Hematopoietic multipotent progenitor cell treated with erythropoietin and hydrocortisone succinate and interleukin-3 and kit ligand, for 6 days (in vitro differentiated cells): ENCODE measurements at regions not wholly inside any gene's neighbourhood (a gene's known extent, or its start where the extent isn't known, plus 50 kb on each side); places are given as distances from the start of the nearest gene placed in this dataset.

Source experiments
- DNase-seq: peaks from one replicate; pipeline ENCODE4 v3.0.0-alpha.2; 2015

DNA sequence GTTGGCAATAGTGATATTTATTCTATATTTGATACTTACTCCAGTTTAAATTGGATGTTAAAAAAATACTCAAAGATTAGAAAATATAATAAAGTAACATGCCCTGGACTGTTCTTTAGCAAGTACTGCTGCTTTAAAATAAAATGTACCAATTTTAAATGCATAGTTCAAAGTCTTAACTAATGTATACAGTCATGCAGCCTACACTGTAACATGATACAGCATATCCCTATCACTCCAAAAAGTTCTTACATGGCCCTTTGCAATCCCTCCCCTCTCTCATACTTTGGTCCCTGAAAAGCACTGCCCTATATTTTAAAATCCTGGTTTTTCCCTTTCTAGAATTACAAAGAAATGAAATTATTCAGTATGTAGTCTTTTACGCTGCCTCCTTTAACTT is 726.6 kb downstream of the LTN1 start:
- no peak for DNase-seq

DNA sequence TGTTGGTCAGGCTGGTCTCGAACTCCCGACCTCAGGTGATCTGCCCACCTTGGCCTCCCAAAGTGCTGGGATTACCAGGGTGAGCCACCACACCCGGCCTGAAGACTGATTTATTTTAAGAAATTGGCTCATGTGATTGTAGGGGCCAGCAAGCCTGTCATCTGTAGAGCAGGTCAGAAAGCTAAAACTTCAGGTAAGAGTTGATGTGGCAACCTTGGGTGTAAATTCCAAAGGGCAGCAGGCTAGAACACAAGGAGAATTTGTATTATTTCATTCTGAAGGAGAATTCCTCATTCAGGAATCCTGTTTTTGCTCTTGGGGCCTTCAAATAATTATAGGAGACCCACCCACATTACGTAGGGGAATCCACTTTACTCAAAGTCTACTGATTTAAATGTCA is 728.7 kb downstream of the LTN1 start:
- no peak for DNase-seq

DNA sequence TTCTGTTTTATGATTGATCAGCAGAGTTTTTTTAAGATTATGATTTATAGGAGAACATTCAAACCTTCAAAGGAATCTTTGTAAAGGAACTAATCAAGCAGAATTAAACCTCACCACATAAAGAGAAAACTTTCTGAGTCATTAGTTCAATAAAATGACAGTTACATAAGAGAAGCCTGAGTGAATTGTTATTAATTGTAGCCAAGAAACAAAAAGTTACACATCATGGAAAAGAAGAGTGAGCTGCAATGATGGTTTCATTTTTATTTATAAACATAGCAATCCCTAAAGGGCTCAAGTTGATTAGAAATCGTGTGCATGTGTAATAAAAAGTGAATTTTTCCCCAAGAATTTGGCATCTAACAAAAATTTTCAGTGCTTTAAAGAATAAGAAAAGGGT is 731.4 kb downstream of the LTN1 start:
- DNase-seq: no peak

DNA sequence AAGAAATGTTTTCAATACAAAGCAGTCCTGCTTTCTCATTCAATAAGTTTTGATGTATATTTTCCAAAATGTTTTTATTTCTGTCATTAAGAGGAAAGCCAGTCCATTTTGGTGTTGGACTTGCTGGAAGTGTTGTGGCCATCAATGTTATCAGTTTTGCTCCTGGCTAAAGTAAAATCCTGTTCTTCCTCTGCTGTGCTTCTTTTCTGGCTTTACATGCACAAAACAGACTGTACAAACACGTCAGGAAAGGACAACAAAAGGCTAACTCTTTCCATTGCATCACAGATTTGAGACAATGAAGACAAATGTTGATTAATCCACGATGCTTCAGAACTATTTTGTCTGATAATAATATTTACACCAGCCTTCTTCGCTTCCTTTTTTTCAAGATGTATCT is 735.4 kb downstream of the LTN1 start:
- DNase-seq: no peak

DNA sequence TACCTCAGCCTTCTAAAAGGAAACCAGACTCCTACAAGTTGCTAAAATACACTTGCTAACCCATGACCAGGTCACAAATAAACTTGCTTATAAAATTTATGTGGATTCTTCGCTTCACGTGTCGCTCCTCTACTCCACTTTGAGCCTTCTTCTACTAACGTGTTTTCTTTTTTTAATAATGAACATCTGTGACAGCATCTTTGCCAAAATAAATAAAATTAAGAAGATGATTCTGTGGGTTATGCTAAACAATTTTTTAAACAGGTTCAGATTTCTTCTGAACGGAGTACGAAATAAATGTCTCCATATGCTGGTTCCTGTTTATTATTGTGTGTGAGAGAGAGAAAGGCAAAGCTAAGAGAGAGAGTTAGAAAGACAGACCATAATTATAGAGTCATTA is 735.8 kb downstream of the LTN1 start:
- no peak for DNase-seq

DNA sequence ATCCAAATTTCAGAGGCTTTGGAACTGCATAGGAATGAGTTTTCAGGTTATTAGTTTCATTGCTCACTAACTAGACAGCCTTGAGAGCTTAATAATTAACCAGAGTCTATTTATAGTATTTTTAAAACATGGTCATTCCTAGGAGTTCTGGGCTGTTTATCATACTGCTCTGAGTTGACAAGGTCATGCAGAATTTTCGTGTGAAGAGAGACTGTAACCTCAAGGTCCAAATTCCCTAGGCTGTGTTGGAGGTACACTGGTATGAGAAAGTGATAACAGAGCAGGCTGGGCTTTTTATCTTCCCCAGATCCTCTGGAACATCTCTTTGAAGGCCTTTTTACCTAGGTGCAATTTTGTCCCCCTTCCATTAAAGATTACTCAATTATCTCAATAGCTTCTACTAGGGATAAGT is 736.3 kb downstream of the LTN1 start:
- no peak for DNase-seq

DNA sequence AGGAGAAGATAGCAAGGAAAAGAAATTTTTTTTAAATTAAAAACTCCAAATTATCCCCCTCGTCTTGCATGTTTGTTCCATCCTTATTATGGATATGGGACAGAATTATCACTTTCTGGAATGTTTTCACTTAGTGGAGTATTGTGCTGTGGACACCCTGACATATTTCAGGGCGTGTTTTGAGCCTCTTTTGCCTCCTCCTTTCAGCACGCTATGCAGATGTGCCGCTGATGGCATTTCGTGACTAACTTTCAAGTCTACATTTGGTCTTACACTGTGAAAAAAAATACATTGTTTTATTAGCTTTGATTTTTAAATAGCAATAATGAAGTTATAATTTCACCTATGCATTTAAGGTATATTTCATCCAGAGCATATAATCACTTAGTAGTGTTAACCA is 738.7 kb downstream of the LTN1 start:
- DNase-seq: no peak

DNA sequence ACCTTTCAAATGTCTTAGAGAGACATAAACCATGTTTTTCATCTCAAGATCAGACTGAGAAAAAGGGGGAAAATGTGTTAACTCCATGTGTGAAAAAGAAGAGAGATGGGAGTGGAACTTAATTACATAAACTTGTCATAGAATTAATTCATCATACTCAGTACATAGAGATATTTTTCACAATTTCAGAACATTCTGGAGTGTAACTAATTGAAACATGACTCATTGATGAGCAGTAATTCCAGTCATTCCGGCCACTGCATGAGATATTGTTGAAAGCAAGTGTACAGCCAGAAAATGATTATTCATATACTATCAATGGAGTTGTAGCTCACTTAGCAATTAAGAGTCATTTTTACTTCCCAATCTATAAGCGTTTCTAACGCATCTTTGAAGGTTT is 739.3 kb downstream of the LTN1 start:
- DNase-seq: no peak

DNA sequence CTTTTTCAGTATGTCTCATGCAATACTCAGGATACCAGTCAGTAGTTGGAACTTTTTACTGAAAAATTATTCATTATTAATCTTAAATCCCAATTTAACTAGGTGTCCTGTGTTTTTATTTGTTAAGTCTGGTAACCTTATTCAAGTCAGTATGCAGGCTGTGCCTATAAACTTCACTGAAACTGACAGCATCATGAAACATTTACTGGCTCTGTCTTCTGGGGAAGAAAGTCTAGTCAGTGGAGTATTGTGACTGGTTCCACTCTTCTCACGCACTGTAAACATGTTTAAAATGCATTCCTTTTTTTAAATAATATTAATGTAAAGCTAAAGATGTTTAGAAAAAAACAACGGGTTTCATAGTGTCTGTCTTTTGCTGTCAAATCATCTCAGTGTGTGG is 739.7 kb downstream of the LTN1 start:
- DNase-seq: no peak

DNA sequence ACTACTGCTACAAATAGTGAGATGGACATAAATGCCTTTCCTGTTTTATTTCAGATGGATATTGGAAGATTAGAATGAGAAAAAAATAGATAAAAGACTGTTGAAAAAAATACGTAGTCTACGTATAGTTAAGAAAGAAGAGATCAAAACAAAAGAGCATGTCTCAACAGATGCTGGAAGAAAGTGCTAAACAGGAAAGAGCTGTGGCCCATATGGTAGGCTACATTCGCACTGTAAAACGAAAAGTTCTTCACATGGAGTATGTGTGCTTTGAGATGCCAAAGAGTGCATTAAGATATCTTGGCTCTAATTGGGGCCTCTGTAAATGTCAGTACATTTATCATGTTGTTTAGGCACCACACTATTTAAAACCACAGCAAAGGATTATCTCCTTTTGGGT is 741.7 kb downstream of the LTN1 start:
- no peak for DNase-seq

DNA sequence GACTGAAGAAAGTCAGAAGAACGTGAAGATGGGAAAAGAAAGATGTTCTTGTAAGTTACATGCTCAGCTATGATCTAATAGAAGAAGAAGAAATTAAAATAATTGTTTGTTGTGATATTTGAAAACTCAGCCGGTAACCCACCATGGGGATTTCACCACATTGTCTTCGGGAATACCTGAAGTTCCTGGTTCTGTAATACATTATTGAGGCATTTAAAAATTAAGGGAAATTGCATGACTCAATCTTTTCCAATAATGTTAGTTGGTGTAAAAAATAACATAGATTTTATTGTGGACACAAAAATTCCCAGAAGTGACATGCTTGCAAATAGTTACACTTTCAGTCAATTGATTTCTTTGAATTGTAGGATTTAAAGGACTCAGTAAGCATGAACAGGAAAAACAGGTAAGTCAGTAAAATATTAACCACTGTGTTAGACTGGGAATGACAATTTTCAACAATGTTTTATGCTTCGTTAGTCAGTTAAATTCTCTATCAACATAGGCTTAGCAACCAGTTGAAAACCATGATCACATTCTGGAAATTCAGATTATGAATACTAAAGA is 745.1 kb downstream of the LTN1 start:
- no peak for DNase-seq

DNA sequence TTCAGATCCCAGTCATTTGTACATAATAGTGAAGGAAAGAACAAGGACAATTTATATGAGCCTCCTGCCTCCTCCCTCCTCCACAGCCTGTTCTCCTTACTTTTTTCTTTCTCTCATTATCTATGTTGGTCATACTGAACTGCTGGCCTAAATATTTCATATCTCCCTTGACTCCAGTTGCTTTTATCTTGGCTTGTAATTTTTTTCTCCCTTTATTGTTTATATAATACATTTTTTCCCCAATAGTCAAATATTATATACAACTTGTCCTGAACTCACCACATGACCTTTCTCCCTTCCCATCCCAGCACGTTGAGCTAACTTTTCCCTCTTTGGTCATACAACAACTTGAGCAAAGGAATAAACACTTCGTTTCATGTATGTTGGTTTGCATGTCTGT is 752.1 kb downstream of the LTN1 start:
- DNase-seq: peak; percentile 38

DNA sequence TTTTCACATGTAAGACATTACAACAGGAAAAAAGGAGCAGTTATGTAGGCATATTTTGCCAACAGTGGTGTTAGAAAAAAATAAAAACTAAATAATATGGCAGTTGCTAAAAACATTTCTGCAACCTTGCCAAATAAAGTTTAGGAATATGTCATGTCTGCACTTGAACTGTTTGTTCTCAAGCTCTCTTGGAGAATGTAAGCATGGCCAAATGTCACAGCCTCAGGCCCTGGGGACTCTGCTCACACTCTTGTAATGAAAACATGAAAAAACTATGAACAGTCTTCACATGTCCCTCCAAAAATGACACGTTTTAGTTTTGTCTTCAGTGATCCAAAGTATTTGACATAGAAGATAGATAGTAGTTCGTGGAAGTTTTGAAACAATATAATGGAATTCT is 753.3 kb downstream of the LTN1 start:
- no peak for DNase-seq

DNA sequence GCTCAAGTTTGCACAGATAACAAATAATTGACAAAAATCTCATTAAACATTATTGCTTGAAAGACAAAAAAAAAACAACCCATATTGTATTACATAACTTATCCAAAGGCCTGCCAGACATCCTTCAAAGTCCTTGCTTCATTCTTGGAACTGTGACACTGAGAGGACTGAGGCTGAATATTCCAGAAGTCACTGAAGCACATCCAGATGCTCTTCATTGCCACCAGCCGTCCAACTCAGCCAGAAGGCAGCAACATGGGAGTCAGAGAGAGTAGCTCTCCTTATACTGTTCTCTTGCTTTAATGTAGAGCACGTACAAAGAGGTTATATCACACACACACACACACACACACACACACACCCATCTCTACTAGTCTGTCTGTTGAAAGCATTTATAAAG is 755.0 kb downstream of the LTN1 start:
- DNase-seq: no peak

DNA sequence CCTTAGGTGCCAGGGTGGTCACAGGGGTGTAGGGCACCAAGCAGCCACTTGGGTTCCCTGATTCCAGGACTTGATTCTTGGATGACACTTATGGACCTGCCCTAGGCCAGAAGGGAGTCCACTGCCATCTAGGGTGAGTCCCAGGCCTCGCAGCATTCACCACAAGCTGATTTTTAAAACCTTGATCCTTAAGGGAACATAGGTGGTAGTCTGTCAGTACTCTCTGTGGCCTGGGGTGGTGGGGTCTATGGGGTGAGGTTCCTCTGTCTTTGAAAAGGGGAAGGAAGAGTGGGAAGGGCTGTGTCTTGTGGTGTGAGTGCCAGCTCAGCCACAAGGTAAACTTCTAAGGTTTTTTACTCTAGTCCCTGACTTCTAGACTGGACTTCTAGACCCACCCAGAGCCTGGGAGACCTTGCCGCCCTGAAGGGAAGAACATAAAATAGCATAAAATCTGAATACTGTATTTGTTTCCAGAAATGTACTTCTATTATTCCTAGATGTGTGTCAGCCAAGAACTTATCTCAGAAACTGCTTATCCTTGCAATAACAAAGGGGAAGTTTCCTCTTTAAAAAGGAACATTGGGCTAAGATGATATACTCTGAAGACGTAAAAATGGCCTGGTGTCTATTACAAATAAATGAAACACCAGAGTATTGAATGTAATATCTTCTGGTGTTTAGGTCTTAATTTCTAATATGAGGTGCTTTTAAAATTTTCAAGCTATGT is 757.3 kb downstream of the LTN1 start:
- peak; percentile 50 for DNase-seq

DNA sequence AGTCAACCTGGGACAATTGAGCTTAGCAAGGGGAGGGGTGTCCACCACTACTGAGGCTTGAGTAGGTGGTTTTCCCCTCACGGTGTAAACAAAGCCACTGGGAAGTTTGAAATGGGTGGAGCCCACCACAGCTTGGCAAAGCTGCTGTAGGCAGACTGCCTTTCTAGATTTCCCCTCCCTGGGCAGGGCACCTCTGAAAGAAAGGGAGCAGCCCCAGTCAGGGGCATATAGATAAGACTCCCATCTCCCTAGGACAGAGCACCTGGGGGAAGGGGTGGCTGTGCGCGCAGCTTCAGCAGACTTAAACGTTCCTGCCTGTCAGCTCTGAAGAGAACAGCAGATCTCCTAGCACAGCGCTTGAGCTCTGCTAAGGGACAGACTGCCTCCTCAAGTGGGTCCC is 758.4 kb downstream of the LTN1 start:
- peak; percentile 84 for DNase-seq

DNA sequence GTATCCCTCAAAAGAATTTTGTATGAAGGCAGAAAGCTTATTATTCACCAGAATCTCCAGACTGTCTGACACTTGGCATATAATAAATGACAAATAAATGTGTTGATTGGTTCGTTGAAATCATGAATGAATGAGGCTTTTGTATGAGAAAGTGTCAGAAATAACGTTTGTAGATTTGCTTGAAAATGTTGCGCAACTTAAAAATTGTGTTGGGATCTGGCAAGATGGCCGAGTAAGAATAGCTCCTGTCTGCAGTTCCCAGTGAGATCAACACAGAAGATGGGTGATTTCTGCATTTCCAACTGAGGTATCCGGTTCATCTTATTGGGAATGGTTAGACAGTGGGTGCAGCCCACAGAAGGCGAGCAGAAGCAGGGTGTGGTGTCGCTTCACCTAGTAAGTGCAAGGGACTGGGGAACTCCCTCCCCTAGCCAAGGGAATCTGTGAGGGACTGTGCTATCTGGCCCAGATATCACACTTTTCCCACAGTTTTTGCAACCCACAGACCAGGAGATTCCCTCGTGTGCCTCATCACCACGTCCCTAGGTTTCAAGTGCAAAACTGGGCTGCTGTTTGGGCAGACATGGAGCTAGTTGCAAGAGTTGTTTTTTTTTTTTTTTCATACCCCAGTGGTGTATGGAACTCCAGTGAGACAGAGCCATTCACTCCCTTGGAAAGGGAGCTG is 759.0 kb downstream of the LTN1 start:
- DNase-seq: no peak

DNA sequence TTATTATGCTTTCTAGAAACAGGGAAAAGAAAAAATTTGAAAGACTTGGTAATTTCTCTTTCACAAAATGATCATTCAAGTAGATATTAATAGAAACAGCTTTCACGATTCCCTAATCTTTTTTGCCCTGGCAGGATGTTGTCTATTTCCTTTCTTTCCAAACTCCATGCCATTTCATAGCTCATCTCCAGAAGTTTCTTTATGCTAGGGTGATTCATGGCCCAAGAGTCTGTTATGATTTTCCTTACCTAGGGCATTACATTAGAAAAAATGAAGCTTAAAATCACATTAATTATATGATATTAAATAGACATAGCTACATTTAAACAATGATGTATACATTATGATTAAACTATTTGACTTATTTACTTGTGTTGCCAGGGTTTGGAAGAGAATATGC is 762.1 kb downstream of the LTN1 start:
- DNase-seq: no peak

DNA sequence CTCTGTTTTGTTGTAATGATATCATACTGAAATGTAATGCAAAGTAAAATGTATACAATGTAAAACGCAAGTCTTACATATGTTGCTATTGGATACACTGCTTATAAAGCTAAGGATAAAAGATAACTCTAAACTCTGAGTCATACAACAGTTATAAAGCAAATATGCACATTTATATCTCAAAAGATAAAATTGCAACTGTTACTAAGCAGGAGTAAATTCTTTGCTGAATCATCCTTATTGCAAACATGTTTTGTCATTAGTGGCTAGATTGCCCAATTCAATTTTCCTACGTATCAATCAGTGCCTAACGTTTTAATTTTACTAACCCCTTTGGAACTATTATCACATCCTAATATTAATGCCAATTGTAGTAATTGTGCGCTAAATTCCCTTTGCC is 762.9 kb downstream of the LTN1 start:
- peak; percentile 83 for DNase-seq

DNA sequence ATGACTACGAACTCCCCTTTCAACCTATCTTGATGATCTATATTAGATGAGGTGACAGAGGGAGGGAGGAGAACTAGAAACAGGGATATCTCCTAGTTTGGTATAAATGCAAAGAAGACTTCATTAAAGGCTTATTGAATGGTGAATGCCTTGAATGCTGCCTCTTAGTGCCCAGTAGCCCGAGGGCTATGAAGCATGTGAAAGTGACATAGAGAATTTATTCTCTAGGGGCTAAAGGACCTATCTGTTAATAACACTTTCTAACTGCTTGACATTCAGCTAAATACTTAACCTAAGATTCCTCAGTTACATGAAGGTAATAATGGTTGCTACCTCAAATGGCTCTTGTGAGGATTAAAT is 764.1 kb downstream of the LTN1 start:
- DNase-seq: no peak

DNA sequence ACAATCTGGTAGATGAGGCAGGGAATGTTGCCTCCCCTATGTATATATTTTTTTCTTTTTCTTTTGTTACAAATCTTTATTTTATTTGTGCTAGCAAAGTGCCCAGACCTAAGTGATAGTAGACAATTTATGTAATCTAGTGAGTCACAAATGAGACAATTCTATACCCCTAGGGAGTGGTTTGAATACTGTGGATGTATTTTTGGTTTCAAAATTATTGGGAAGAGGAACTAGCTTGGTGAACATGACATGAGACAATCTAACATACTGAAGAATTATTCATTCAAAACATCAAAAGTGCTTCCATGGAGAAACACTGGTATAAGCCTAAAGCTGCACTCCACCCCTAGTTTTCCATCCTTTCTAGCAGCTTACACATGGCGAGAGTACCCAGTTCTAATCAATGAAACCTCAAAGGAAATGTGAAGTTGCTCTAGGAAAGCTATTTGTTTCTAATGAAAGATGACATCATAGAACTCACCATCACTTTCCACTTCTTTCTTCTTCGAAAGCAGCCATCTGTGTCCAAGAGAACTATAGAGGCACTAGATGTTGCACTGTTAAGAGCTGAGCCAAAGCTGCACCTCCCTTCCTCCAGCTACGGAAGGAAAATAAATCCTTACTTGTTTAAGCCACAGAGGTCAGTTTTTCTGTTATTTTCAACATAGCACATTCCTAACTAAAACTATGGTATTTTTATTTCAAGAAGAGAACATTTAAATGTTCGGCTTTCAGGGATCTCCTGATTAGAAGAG is 764.6 kb downstream of the LTN1 start:
- DNase-seq: no peak

DNA sequence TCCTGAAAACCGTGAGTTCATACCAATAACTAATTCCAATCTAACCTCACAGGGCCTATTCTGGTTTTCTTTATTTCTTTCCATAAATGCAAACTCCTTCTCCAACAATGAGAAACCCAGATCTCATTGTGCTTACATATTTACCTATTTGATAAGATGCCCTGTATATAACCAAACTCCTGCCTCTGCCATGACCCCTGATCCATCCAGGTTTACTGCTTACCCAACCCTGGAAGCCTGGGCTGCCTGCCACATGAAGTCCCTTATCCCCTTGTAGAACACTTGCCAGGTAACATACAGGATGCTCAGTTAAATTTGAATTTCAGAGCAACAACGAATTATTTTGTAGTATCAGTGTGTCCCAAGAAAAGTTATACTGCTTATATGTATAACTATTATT is 766.1 kb downstream of the LTN1 start:
- DNase-seq: no peak

DNA sequence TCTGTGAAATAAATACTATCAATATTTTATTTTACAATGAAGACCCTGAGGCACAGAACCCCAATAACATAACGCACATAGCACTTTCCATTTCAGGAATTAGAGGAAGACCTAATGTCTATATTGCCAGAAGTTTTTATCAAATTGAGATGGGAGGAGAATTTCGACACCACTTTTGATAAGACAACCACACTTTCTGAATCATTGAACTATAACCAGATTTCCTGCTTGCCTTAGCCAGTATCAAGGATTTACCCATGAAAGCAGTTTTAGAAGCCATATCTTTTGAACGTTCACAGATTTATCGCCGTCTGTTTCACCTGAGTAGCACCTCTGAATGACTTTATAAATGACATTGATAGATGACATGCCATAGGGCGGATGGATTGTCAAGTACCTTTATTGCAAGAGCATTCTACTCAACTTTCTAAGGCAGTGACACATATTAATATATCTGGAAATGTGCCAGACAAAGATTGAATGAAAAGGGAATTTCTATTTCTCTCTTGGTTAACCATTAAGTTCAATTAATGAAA is 768.4 kb downstream of the LTN1 start:
- DNase-seq: no peak

DNA sequence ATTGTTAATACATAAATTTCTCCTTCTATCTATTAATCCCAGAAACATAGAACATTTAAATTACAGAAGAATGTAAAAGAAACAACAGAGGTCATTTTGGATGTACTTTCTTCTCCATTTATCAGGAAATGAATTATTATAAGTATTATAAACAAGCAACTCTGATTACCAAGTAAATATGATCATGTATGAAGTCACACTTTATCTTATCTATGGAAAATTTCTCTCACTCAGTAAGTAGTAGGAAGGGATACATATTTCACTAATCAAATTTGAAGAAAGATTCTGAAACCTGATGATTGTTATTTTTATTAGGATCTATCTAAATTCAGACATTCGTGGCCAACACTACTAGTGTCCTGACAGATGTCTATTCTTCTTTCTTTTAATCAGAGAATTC is 770.7 kb downstream of the LTN1 start:
- no peak for DNase-seq
